ENCODE measurements at regions not wholly inside any gene's neighbourhood (a gene's known extent, or its start where the extent isn't known, plus 50 kb on each side); places are given as distances from the start of the nearest gene placed in this dataset.

- Histone ChIP-seq H3K4me1 (ENCODE audit: insufficient read depth, low read length) (no peaks in the 10 kb centered on the region), H2BK12ac (ENCODE audit: insufficient read length, low read depth, low read length) (no peak overlapping the region), H3K23me2 (ENCODE audit: insufficient read length, low read depth, low read length, poor library complexity, severe bottlenecking) (no peaks in the 10 kb centered on the region), H3T11ph (ENCODE audit: low read length) (no peak overlapping the region), H3K18ac (ENCODE audit: insufficient read length, low read depth, low read length) (no peak overlapping the region), H3K27me3 (ENCODE audit: insufficient read depth, low read length) (no peaks in the 10 kb centered on the region), H4K8ac (replicated peaks; ENCODE audit: insufficient read length, low read depth, low read length) (no peak overlapping the region), H2AK5ac (ENCODE audit: insufficient read length, low read length) (no peak overlapping the region), H2BK15ac (ENCODE audit: low read depth, low read length) (no peak overlapping the region), H3K9ac (ENCODE audit: extremely low read depth, insufficient read length, low read length) (no peak overlapping the region), H3K14ac (ENCODE audit: insufficient read depth, low read length) (no peak overlapping the region), H4K91ac (ENCODE audit: insufficient read length, low read depth, low read length) (no peak overlapping the region), H3K4ac (ENCODE audit: low read depth, low read length) (no peak overlapping the region), H3K56ac (ENCODE audit: insufficient read length, low read depth, low read length) (no peak overlapping the region), H3K9me3 (ENCODE audit: control insufficient read depth, low read depth, low read length) (no peaks in the 10 kb centered on the region), H2BK20ac (ENCODE audit: low read depth, low read length, poor library complexity, severe bottlenecking) (no peak overlapping the region), H2BK5ac (ENCODE audit: insufficient read length, low read length) (no peak overlapping the region), H2AFZ (ENCODE audit: low read length) (no peak overlapping the region), H3K79me2 (ENCODE audit: insufficient read depth, low read length) (no peaks in the 10 kb centered on the region), H3K4me2 (ENCODE audit: insufficient read depth, insufficient read length, low read length) (no peak overlapping the region), H4K5ac (ENCODE audit: insufficient read length, low read depth, low read length) (no peak overlapping the region), H4K20me1 (ENCODE audit: control insufficient read depth, insufficient read depth, insufficient read length) (no peaks in the 10 kb centered on the region), H3K23ac (ENCODE audit: insufficient read length, low read depth, low read length) (no peak overlapping the region), H3K79me1 (ENCODE audit: insufficient read depth, low read depth, low read length, poor library complexity, severe bottlenecking) (no peaks in the 10 kb centered on the region), H2BK120ac (ENCODE audit: low read depth, low read length, poor library complexity, severe bottlenecking) (no peak overlapping the region), H3K27ac (ENCODE audit: insufficient read length, low read depth, low read length) (no peak overlapping the region)
- Mint-ChIP-seq H3K9me3 (no peaks in the 10 kb centered on the region; a peak in 2 of 5 replicates), H3K4me3 (no peak overlapping the region), H3K4me1 (peaks cover 7% of the 10 kb centered on the region in 2 experiments), H3K27ac (no peak overlapping the region), H3K27me3 (ENCODE audit: low read depth) (no peaks in the 10 kb centered on the region), H3K36me3 (ENCODE audit: insufficient read depth in 1 of 3, low read depth in 3 of 3) (no peaks in the 10 kb centered on the region; a peak in 1 of 7 replicates)
- WGBS (ENCODE audit: extremely low coverage, insufficient read length, low lambda C conversion rate) = no CpG with 5 or more reads among the region's 3 CpGs
- no peak for DNase-seq
- no peak for TF ChIP-seq CTCF (conservative IDR thresholded peaks at IDR 0.05)
Measured at GRCh38 chr3:104988496-104988895, 378.2 kb upstream of the ALCAM start.
